K562 (cell line): ENCODE measurements at regions not wholly inside any gene's neighbourhood (a gene's known extent, or its start where the extent isn't known, plus 50 kb on each side); places are given as distances from the start of the nearest gene placed in this dataset.
A peak's percentile ranks its signal among the peaks of the same experiment; 100 is the strongest.
"Not testable (repeated sequence)": the region's sequence is repeated elsewhere in the genome, so short reads cannot be mapped to it uniquely, and the experiment has no call there.

Source experiments
- ATAC-seq: fragments of 200-7000 bp; cut with Tn5 transposase; 3 replicates; pipeline ENCODE4 v1.9.1; 2020; ENCODE audit warnings: moderate library complexity
- BruUV-seq: library from RNA; stranded (reverse); fragments of 400-500 nt; replicated peaks from 2 replicates; lab custom pipeline; 2021; lab: Mats Ljungman, UMichigan
- CTCF ChIA-PET: fragments of 300-600 bp; formaldehyde crosslinking; extraction: SDS; loops from one replicate; lab custom pipeline; 2021; ENCODE audit warnings: low intra/inter-chr PET ratio; lab: Yijun Ruan, JAX
- POLR2A ChIA-PET: fragments of 300-600, 350-650 bp; sonication (Branson Sonifier 250); formaldehyde crosslinking; extraction: SDS; loops from one replicate; lab custom pipeline; 2021; ENCODE audit warnings: antibody characterized with exemption, inconsistent platforms; lab: Yijun Ruan, JAX
- DNase-seq, 4 experiments: peaks; one replicate each; pipeline versions ENCODE4 v3.0.0 to v3.0.0-alpha.2; 2011 to 2018; ENCODE audit warnings: low spot score in 3 of 4, mixed read lengths in 3 of 4; ENCODE audit errors: extremely low read depth in 1 of 4
- FAIRE-seq: peaks from 2 replicates; lab custom pipeline; 2011; peaks lifted over from hg19 to GRCh38; lab: Jason Lieb, UNC
- H2AFZ ChIP-seq: 2 replicates; pipeline ENCODE4 v1.6.0; 2011; ENCODE audit warnings: low read depth, low read length, control low read depth, inconsistent platforms
- H3K27ac ChIP-seq: fragments of 200-600 bp; 3 replicates; pipeline ENCODE4 v1.8.0; 2011; ENCODE audit warnings: low read depth, mild to moderate bottlenecking, control low read depth, inconsistent platforms, low read length, moderate library complexity, mixed read lengths; ENCODE audit errors: extremely low read depth
- H3K27me3 ChIP-seq, 2 experiments: fragments of 300-600 bp in 1 of 2; 2 replicates in 1 of 2; 3 replicates in 1 of 2; pipeline versions ENCODE4 v1.6.0 to v1.8.0; 2011; ENCODE audit warnings: inconsistent platforms in 2 of 2, low read length in 2 of 2, mild to moderate bottlenecking in 1 of 2, mixed read lengths in 1 of 2, moderate library complexity in 1 of 2; ENCODE audit not compliant: control insufficient read depth in 2 of 2, insufficient read depth in 2 of 2
- H3K36me3 ChIP-seq: fragments of 300-600 bp; 3 replicates; pipeline ENCODE4 v1.8.0; 2011; ENCODE audit warnings: mild to moderate bottlenecking, low read length, inconsistent platforms; ENCODE audit not compliant: control insufficient read depth, insufficient read depth
- H3K4me1 ChIP-seq, 2 experiments: fragments of 200-600 bp in 1 of 2; replicated peaks in 1 of 2; 2 replicates in 1 of 2; 3 replicates in 1 of 2; pipeline versions ENCODE4 v1.5.1 to v1.8.0; 2011; ENCODE audit warnings: inconsistent platforms in 2 of 2, low read length in 2 of 2, mild to moderate bottlenecking in 1 of 2, mixed read lengths in 1 of 2, moderate library complexity in 1 of 2; ENCODE audit not compliant: control insufficient read depth in 2 of 2, insufficient read depth in 2 of 2
- H3K4me2 ChIP-seq: 2 replicates; pipeline ENCODE4 v1.6.1; 2011; ENCODE audit warnings: low read length, control low read depth, inconsistent platforms, mixed read lengths; ENCODE audit not compliant: insufficient read depth
- H3K4me3 ChIP-seq: fragments of 200-600 bp; sonication (generic), shearing (Covaris generic); 2 replicates; pipeline ENCODE4 v1.5.1; 2016; ENCODE audit warnings: control low read depth, inconsistent platforms
- H3K79me2 ChIP-seq: fragments of 200-600 bp; 3 replicates; pipeline ENCODE4 v1.8.0; 2011; ENCODE audit warnings: low read length, inconsistent platforms; ENCODE audit not compliant: control insufficient read depth, insufficient read depth
- H3K9ac ChIP-seq, 2 experiments: 2 replicates each; pipeline versions ENCODE4 v1.6.0 to v1.6.1; 2011; ENCODE audit warnings: low read depth in 2 of 2, low read length in 2 of 2, control low read depth in 1 of 2, inconsistent platforms in 1 of 2, mild to moderate bottlenecking in 1 of 2, mixed read lengths in 1 of 2; ENCODE audit not compliant: insufficient read depth in 1 of 2
- H3K9me1 ChIP-seq: one replicate; pipeline ENCODE4 v1.6.0; 2011; ENCODE audit warnings: inconsistent platforms, mild to moderate bottlenecking, low read length, moderate library complexity; ENCODE audit not compliant: control insufficient read depth, insufficient read depth
- H3K9me3 ChIP-seq: replicated peaks from 2 replicates; pipeline ENCODE4 v1.5.1; 2011; ENCODE audit warnings: low read depth, low read length, inconsistent platforms; ENCODE audit not compliant: control insufficient read depth, insufficient read depth
- H4K20me1 ChIP-seq: replicated peaks from 2 replicates; pipeline ENCODE4 v1.6.1; 2011; ENCODE audit warnings: low read length, inconsistent platforms, mixed read lengths; ENCODE audit not compliant: control insufficient read depth, insufficient read depth
- ZBTB40 ChIP-seq, 2 experiments: fragments of 450-650 bp in 1 of 2; sonication (generic) in 1 of 2; formaldehyde crosslinking in 1 of 2; IDR thresholded peaks; 2 replicates each; pipeline versions ENCODE4 v1.7.1 to v1.9.0; 2016 to 2022; ENCODE audit warnings: inconsistent platforms in 1 of 2, mild to moderate bottlenecking in 1 of 2, missing genetic modification reagents in 1 of 2
- whole genome bisulfite sequencing: fragments of 100-300 bp; shearing (Covaris generic); methylation state at CpG from one replicate; pipeline ENCODE4 v1.1.6; 2016; ENCODE audit warnings: low coverage, mixed read lengths; ENCODE audit not compliant: insufficient coverage; ENCODE audit errors: missing lambda C conversion rate; 5-methylcytosine and 5-hydroxymethylcytosine counted together
- in situ Hi-C: fragments of 300-500 bp; cut with MboI; formaldehyde crosslinking; loops from 4 replicates; pipeline ENCODE4 v1.15.0; 2018; ENCODE audit warnings: inconsistent platforms, mixed read lengths
- intact Hi-C: fragments of 100-400 bp; cut with micrococcal nuclease; formaldehyde crosslinking; loops from 2 replicates; pipeline ENCODE4 v1.14.2; 2022

GRCh38 chr11:3576066-3576604 is 65.7 kb downstream of the ART5 start:
- intact Hi-C loops, CTCF ChIA-PET, H3K9ac ChIP-seq, ATAC-seq, H3K27me3 ChIP-seq, FAIRE-seq, H3K4me3 ChIP-seq, H2AFZ ChIP-seq, DNase-seq, H3K36me3 ChIP-seq, H3K9me3 ChIP-seq, H3K79me2 ChIP-seq, H4K20me1 ChIP-seq, H3K9me1 ChIP-seq, in situ Hi-C loops, H3K27ac ChIP-seq, BruUV-seq: not testable (repeated sequence)
- POLR2A ChIA-PET: interaction anchor here (0.6 kb wide), 1 partner anchor 1073 kb away, joined by 3 read pairs; no protein-coding TSS in a partner anchor
- Histone ChIP-seq H3K4me1 (peaks cover 6 to 15% of the 10 kb centered on the region in 2 experiments; a peak in 4 of 5 replicates), H3K4me2 (peak overlapping the region; percentile 8; the same call in 1 of the 2 replicates)
- 5% methylated on average over 12 of the region's 12 CpGs for WGBS

GRCh38 chr11:3572976-3573647 is 68.7 kb downstream of the ART5 start:
- H4K20me1 ChIP-seq, CTCF ChIA-PET, DNase-seq, H3K9me3 ChIP-seq, ATAC-seq, H3K4me1 ChIP-seq, H2AFZ ChIP-seq, H3K9ac ChIP-seq, intact Hi-C loops, H3K27me3 ChIP-seq, H3K4me2 ChIP-seq, H3K4me3 ChIP-seq, in situ Hi-C loops, H3K27ac ChIP-seq, BruUV-seq, H3K36me3 ChIP-seq, H3K9me1 ChIP-seq, POLR2A ChIA-PET, H3K79me2 ChIP-seq, FAIRE-seq: not testable (repeated sequence)
- WGBS: 46% methylated on average over 6 of the region's 7 CpGs
- TF ChIP-seq ZBTB40 (IDR thresholded peaks at IDR 0.05): peak; percentile 94
- TF ChIP-seq ZBTB40 (CRISPR knock-in tag; IDR thresholded peaks at IDR 0.05): peak; percentile 90
